A549 (cell line): ENCODE measurements at regions not wholly inside any gene's neighbourhood (a gene's known extent, or its start where the extent isn't known, plus 50 kb on each side); places are given as distances from the start of the nearest gene placed in this dataset.

Experiments used
- ATAC-seq, 2 experiments: fragments of 200-7000 bp in 1 of 2; fragments of >200 bp in 1 of 2; cut with Nextera tagmentation in 1 of 2; cut with Tn5 transposase in 1 of 2; 3 replicates each; pipeline versions ENCODE4 v1.8.0 to v1.9.1; 2018 to 2020; ENCODE audit warnings: mild to moderate bottlenecking in 1 of 2, moderate library complexity in 1 of 2
- CTCF ChIA-PET: fragments of 300-600 bp; sonication (Branson Sonifier 250); formaldehyde crosslinking; extraction: SDS; loops from one replicate; lab custom pipeline; 2021; ENCODE audit warnings: antibody characterized with exemption, inconsistent platforms; lab: Yijun Ruan, JAX
- POLR2A ChIA-PET: fragments of 350-600 bp; formaldehyde crosslinking; extraction: SDS; loops from one replicate; lab custom pipeline; 2021; ENCODE audit warnings: antibody characterized with exemption, inconsistent platforms; lab: Yijun Ruan, JAX
- DNase-seq, 2 experiments: peaks; one replicate each; pipeline versions ENCODE4 v3.0.0 to v3.0.0-alpha.2; 2011 to 2016; ENCODE audit warnings: low read depth in 1 of 2, low spot score in 1 of 2
- FAIRE-seq: peaks from 2 replicates; lab custom pipeline; 2011; peaks lifted over from hg19 to GRCh38; lab: Jason Lieb, UNC
- H3K27ac ChIP-seq, 2 experiments: fragments of >200 bp; sonication (Bioruptor Twin); formaldehyde crosslinking; 3 replicates each; pipeline ENCODE4 v1.5.1; 2016 to 2017
- H3K4me1 ChIP-seq: fragments of >200 bp; sonication (Bioruptor Twin); formaldehyde crosslinking; 3 replicates; pipeline ENCODE4 v1.6.1; 2016
- H3K4me2 ChIP-seq: fragments of >200 bp; sonication (Bioruptor Twin); formaldehyde crosslinking; 3 replicates; pipeline ENCODE4 v1.6.1; 2016
- H3K4me3 ChIP-seq: fragments of >200 bp; sonication (Bioruptor Twin); formaldehyde crosslinking; 3 replicates; pipeline ENCODE4 v1.5.1; 2016
- H3K9me3 ChIP-seq: fragments of >200 bp; sonication (Bioruptor Twin); formaldehyde crosslinking; 3 replicates; pipeline ENCODE4 v1.6.1; 2016
- CBX2 ChIP-seq: fragments of 200-600 bp; sonication (generic); IDR thresholded peaks from 2 replicates; pipeline ENCODE4 v1.6.1; 2016; ENCODE audit warnings: low read depth, mild to moderate bottlenecking, borderline replicate concordance
- CHD2 ChIP-seq: fragments of 150-350 bp; IDR thresholded peaks from 2 replicates; pipeline ENCODE4 v1.6.1; 2014; ENCODE audit warnings: low read length; ENCODE audit not compliant: partially characterized antibody
- CHD4 ChIP-seq: fragments of 200-600 bp; sonication (generic); IDR thresholded peaks from 2 replicates; pipeline ENCODE4 v1.6.1; 2016; ENCODE audit warnings: antibody characterized with exemption, mild to moderate bottlenecking, borderline replicate concordance
- HOXA7 ChIP-seq: fragments of 250-450 bp; sonication (Bioruptor Pico); IDR thresholded peaks from 2 replicates; pipeline ENCODE4 v1.5.0; 2020; ENCODE audit warnings: mild to moderate bottlenecking, moderate library complexity
- KDM5A ChIP-seq: fragments of 200-600 bp; sonication (generic); IDR thresholded peaks from 2 replicates; pipeline ENCODE4 v1.6.1; 2016; ENCODE audit warnings: antibody characterized with exemption, mild to moderate bottlenecking
- MAZ ChIP-seq: fragments of 150-350 bp; IDR thresholded peaks from 2 replicates; pipeline ENCODE4 v1.6.1; 2014; ENCODE audit warnings: antibody characterized with exemption, low read depth, low read length, borderline replicate concordance
- MYC ChIP-seq: IDR thresholded peaks from 2 replicates; pipeline ENCODE4 v1.6.1; 2012; ENCODE audit warnings: mild to moderate bottlenecking, inconsistent platforms, low read length, improper control_type of control experiment, borderline replicate concordance
- NFE2L2 ChIP-seq: fragments of 150-350 bp; conservative IDR thresholded peaks from 2 replicates; pipeline ENCODE4 v1.6.1; 2014; ENCODE audit warnings: low read length
- NPAS2 ChIP-seq: fragments of 250-450 bp; sonication (Bioruptor Pico); IDR thresholded peaks from 2 replicates; pipeline ENCODE4 v1.8.0; 2022; ENCODE audit warnings: mild to moderate bottlenecking, moderate library complexity, borderline replicate concordance
- POLR2AphosphoS2 ChIP-seq: conservative IDR thresholded peaks from 2 replicates; pipeline ENCODE4 v1.6.1; 2012; ENCODE audit warnings: low read length, improper control_type of control experiment, inconsistent platforms
- SREBF2 ChIP-seq: fragments of 450-650 bp; IDR thresholded peaks from 2 replicates; pipeline ENCODE4 v1.6.1; 2014; ENCODE audit warnings: mild to moderate bottlenecking, moderate library complexity
- TFCP2L1 ChIP-seq: fragments of 250-450 bp; sonication (Bioruptor Pico); IDR thresholded peaks from 2 replicates; pipeline ENCODE4 v1.5.0; 2021; ENCODE audit warnings: mild to moderate bottlenecking
- TP53 ChIP-seq: fragments of 250-450 bp; sonication (Bioruptor Pico); IDR thresholded peaks from 2 replicates; pipeline ENCODE4 v1.5.0; 2021; ENCODE audit warnings: mild to moderate bottlenecking, moderate library complexity
- USF2 ChIP-seq: fragments of 450-650 bp; IDR thresholded peaks from 2 replicates; pipeline ENCODE4 v1.6.1; 2014; ENCODE audit warnings: antibody characterized with exemption
- ZNF302 ChIP-seq: fragments of 250-450 bp; sonication (Bioruptor Pico); IDR thresholded peaks from 2 replicates; pipeline ENCODE4 v1.9.0; 2021; ENCODE audit warnings: inconsistent platforms, mild to moderate bottlenecking, moderate library complexity
- ZSCAN20 ChIP-seq: fragments of 250-450 bp; sonication (Bioruptor Pico); IDR thresholded peaks from 2 replicates; pipeline ENCODE4 v1.8.0; 2022; ENCODE audit warnings: mild to moderate bottlenecking, moderate library complexity
- WGBS: methylation state at CpG from one replicate; pipeline ENCODE4 v1.1.6; 2017; ENCODE audit errors: missing lambda C conversion rate; 5-methylcytosine and 5-hydroxymethylcytosine counted together
- TF ChIP-seq, protein P1 (sequence below): fragments of >200 bp; sonication (Bioruptor Twin); formaldehyde crosslinking; IDR thresholded peaks from 3 replicates; pipeline ENCODE4 v1.5.1; 2016
- TF ChIP-seq, protein P2 (sequence below): fragments of 250-450 bp; sonication (Bioruptor Pico); IDR thresholded peaks from 2 replicates; pipeline ENCODE4 v1.5.0; 2021; ENCODE audit warnings: mild to moderate bottlenecking, moderate library complexity, borderline replicate concordance
- TF ChIP-seq, protein P3 (sequence below): fragments of >200 bp; sonication (Bioruptor Twin); formaldehyde crosslinking; IDR thresholded peaks from 3 replicates; pipeline ENCODE4 v1.6.1; 2016

DNA sequence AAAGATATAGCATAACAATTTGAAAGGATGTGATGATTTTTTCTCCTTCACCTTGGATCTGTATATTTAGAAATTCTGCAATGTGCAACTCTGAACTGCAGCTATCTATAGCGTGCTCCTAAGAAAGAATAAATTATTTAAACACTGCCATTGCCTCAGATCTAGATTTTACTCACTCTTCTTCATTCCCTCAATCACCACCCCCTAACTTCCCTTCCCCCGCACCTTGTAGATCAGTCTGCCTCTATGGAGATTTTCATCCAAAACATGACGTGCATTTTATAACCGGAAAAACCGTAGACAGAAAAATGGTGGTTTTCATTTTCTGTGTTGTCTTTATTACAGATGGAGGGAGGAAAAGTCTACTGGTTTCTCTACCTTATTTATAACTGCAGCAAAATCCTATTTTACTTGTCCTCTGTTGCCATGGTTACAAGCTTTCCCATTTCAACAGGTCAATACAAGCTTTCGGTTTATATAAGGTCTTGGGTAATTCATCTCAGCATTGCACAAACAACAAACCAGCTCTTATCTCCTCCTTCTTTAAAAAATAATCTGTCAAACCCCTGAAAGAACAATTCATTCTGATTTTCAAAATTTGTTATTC is 480.0 kb downstream of the TAF11L14 start:
- ATAC-seq (no peak), DNase-seq (peak in 1 of 2 experiments; percentile 30), FAIRE-seq (no peak)
- H3K4me1 ChIP-seq = peaks cover 23% of the 10 kb centered on the region
- ChIA-PET CTCF (interaction anchor here (0.6 to 3.9 kb wide), 22 partner anchors 8 to 1829 kb away, joined by 3 to 50 read pairs (median 3); partner anchors contain the start of gene BASP1), POLR2A (interaction anchor here (1.1 to 1.2 kb wide), 3 partner anchors 808 to 898 kb away, joined by 3 to 6 read pairs (median 4); partner anchors contain the start of gene BASP1)
- TF ChIP-seq NFE2L2 (no peak), SREBF2 (no peak), TP53 (no peak), POLR2AphosphoS2 (no peak), CHD2 (no peak), TFCP2L1 (CRISPR knock-in tag) (no peak), MAZ (no peak)
- TF ChIP-seq, protein P1, sequence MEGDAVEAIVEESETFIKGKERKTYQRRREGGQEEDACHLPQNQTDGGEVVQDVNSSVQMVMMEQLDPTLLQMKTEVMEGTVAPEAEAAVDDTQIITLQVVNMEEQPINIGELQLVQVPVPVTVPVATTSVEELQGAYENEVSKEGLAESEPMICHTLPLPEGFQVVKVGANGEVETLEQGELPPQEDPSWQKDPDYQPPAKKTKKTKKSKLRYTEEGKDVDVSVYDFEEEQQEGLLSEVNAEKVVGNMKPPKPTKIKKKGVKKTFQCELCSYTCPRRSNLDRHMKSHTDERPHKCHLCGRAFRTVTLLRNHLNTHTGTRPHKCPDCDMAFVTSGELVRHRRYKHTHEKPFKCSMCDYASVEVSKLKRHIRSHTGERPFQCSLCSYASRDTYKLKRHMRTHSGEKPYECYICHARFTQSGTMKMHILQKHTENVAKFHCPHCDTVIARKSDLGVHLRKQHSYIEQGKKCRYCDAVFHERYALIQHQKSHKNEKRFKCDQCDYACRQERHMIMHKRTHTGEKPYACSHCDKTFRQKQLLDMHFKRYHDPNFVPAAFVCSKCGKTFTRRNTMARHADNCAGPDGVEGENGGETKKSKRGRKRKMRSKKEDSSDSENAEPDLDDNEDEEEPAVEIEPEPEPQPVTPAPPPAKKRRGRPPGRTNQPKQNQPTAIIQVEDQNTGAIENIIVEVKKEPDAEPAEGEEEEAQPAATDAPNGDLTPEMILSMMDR = no peak
- WGBS = 44% methylated on average over 6 of the region's 6 CpGs
- H3K4me3 ChIP-seq = no peak overlapping the region
- H3K4me2 ChIP-seq = peak overlapping the region; percentile 40; the same call in 2 of the 3 replicates
- H3K27ac ChIP-seq = peak overlapping the region in 1 of 2 experiments; percentile 24; a peak in 2 of 6 replicates
- no peaks in the 10 kb centered on the region for H3K9me3 ChIP-seq

GRCh38 chr5:18117968-18118367 is 483.7 kb downstream of the TAF11L14 start:
- WGBS = 57% methylated on average over 2 of the region's 2 CpGs
- Histone ChIP-seq H3K4me1 (peaks cover 12% of the 10 kb centered on the region), H3K27ac (no peak overlapping the region), H3K9me3 (no peaks in the 10 kb centered on the region), H3K4me2 (no peak overlapping the region), H3K4me3 (no peak overlapping the region)
- FAIRE-seq = no peak
- no peak for DNase-seq
- POLR2A ChIA-PET = no interaction called here
- TF ChIP-seq CHD4 = no peak
- TF ChIP-seq ZSCAN20 = no peak
- TF ChIP-seq HOXA7 (CRISPR knock-in tag) = no peak
- no peak for TF ChIP-seq TP53
- TF ChIP-seq, protein P2, sequence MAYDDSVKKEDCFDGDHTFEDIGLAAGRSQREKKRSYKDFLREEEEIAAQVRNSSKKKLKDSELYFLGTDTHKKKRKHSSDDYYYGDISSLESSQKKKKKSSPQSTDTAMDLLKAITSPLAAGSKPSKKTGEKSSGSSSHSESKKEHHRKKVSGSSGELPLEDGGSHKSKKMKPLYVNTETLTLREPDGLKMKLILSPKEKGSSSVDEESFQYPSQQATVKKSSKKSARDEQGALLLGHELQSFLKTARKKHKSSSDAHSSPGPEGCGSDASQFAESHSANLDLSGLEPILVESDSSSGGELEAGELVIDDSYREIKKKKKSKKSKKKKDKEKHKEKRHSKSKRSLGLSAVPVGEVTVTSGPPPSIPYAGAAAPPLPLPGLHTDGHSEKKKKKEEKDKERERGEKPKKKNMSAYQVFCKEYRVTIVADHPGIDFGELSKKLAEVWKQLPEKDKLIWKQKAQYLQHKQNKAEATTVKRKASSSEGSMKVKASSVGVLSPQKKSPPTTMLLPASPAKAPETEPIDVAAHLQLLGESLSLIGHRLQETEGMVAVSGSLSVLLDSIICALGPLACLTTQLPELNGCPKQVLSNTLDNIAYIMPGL (CRISPR knock-in tag) = no peak
- no peak for TF ChIP-seq ZNF302 (CRISPR knock-in tag)
- ATAC-seq = no peak
- CTCF ChIA-PET = no interaction called here

- no peak for DNase-seq
- no peak for ATAC-seq
- no peak for FAIRE-seq
- CTCF ChIA-PET = interaction anchor here (1.0 kb wide), 1 partner anchor 115 kb away, joined by 3 read pairs; no protein-coding TSS in a partner anchor
- Histone ChIP-seq H3K4me1 (peaks cover 6% of the 10 kb centered on the region; the same call in 2 of the 3 replicates), H3K4me2 (no peak overlapping the region), H3K9me3 (no peaks in the 10 kb centered on the region), H3K27ac (no peak overlapping the region), H3K4me3 (no peak overlapping the region)
- POLR2A ChIA-PET = no interaction called here
- TF ChIP-seq NPAS2 (CRISPR knock-in tag) = no peak
- TF ChIP-seq, protein P3, sequence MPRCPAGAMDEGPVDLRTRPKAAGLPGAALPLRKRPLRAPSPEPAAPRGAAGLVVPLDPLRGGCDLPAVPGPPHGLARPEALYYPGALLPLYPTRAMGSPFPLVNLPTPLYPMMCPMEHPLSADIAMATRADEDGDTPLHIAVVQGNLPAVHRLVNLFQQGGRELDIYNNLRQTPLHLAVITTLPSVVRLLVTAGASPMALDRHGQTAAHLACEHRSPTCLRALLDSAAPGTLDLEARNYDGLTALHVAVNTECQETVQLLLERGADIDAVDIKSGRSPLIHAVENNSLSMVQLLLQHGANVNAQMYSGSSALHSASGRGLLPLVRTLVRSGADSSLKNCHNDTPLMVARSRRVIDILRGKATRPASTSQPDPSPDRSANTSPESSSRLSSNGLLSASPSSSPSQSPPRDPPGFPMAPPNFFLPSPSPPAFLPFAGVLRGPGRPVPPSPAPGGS = no peak
- no peak for TF ChIP-seq USF2
- no peak for TF ChIP-seq MYC
- TF ChIP-seq CBX2 = no peak
- TF ChIP-seq KDM5A = no peak
- TF ChIP-seq SREBF2 = no peak
- WGBS = 83% methylated on average over 11 of the region's 11 CpGs
These were observed 485.0 kb downstream of the TAF11L14 start for GRCh38 chr5:18119156-18119785.
